IMR-90 (cell line): ENCODE measurements at regions not wholly inside any gene's neighbourhood (a gene's known extent, or its start where the extent isn't known, plus 50 kb on each side); places are given as distances from the start of the nearest gene placed in this dataset.

Source experiments
- ATAC-seq: fragments of 200-7000 bp; cut with Tn5 transposase; 2 replicates; pipeline ENCODE4 v1.9.1; 2020; ENCODE audit warnings: low read depth, mild to moderate bottlenecking, moderate library complexity
- BruUV-seq: library from RNA; stranded (reverse); fragments of 400-500 nt; replicated peaks from 2 replicates; lab custom pipeline; 2021; lab: Mats Ljungman, UMichigan
- CTCF ChIA-PET: fragments of 300-600 bp; formaldehyde crosslinking; extraction: SDS; loops from one replicate; lab custom pipeline; 2021; ENCODE audit warnings: antibody characterized with exemption; lab: Yijun Ruan, JAX
- POLR2A ChIA-PET: fragments of 300-600 bp; sonication (Branson Sonifier 250); formaldehyde crosslinking; loops from one replicate; lab custom pipeline; 2022; ENCODE audit warnings: antibody characterized with exemption; ENCODE audit not compliant: unreplicated experiment; lab: Charles Lee
- DNase-seq: peaks from one replicate; pipeline ENCODE4 v3.0.0; 2013
- H2AFZ ChIP-seq: replicated peaks from 2 replicates; pipeline ENCODE3; 2013; ENCODE audit warnings: low read length, mild to moderate bottlenecking; ENCODE audit not compliant: poor library complexity
- H2AK5ac ChIP-seq: 2 replicates; pipeline ENCODE4 v1.6.1; 2013; ENCODE audit warnings: low read depth, low read length, inconsistent platforms
- H2AK9ac ChIP-seq: replicated peaks from 2 replicates; pipeline ENCODE3; 2013; ENCODE audit warnings: mild to moderate bottlenecking, low read depth, low read length, moderate library complexity; ENCODE audit not compliant: poor library complexity
- H2BK120ac ChIP-seq: 2 replicates; pipeline ENCODE4 v1.6.1; 2013; ENCODE audit warnings: low read depth, low read length, inconsistent platforms
- H2BK15ac ChIP-seq: 3 replicates; pipeline ENCODE4 v1.6.1; 2013; ENCODE audit warnings: low read depth, low read length, inconsistent platforms
- H2BK20ac ChIP-seq: 2 replicates; pipeline ENCODE4 v1.6.1; 2013; ENCODE audit warnings: low read depth, mild to moderate bottlenecking, inconsistent platforms, low read length, moderate library complexity
- H2BK5ac ChIP-seq: 2 replicates; pipeline ENCODE4 v1.6.1; 2013; ENCODE audit warnings: mild to moderate bottlenecking, low read depth, low read length, inconsistent platforms; ENCODE audit not compliant: poor library complexity, severe bottlenecking
- H3K14ac ChIP-seq: replicated peaks from 2 replicates; pipeline ENCODE4 v1.6.1; 2013; ENCODE audit warnings: low read depth, low read length, inconsistent platforms
- H3K18ac ChIP-seq: 2 replicates; pipeline ENCODE4 v1.6.1; 2013; ENCODE audit warnings: low read depth, low read length, control low read depth
- H3K23ac ChIP-seq: 2 replicates; pipeline ENCODE4 v1.6.1; 2013; ENCODE audit warnings: low read depth, low read length, inconsistent platforms
- H3K27ac ChIP-seq: 2 replicates; pipeline ENCODE4 v1.5.1; 2013; ENCODE audit warnings: mild to moderate bottlenecking, control low read depth, low read length; ENCODE audit not compliant: insufficient read depth
- H3K27me3 ChIP-seq: 2 replicates; pipeline ENCODE4 v1.6.1; 2013; ENCODE audit warnings: low read length; ENCODE audit not compliant: control insufficient read depth, insufficient read depth
- H3K36me3 ChIP-seq: 2 replicates; pipeline ENCODE4 v1.6.1; 2013; ENCODE audit warnings: low read length, mixed read lengths; ENCODE audit not compliant: control insufficient read depth, insufficient read depth
- H3K4ac ChIP-seq: 2 replicates; pipeline ENCODE4 v1.6.1; 2013; ENCODE audit warnings: low read depth, low read length, inconsistent platforms
- H3K4me1 ChIP-seq: 2 replicates; pipeline ENCODE4 v1.6.1; 2013; ENCODE audit warnings: low read length, mixed read lengths; ENCODE audit not compliant: control insufficient read depth, insufficient read depth
- H3K4me2 ChIP-seq: 2 replicates; pipeline ENCODE4 v1.6.1; 2013; ENCODE audit warnings: low read depth, mild to moderate bottlenecking, control low read depth, low read length, moderate library complexity
- H3K4me3 ChIP-seq: 2 replicates; pipeline ENCODE4 v1.5.1; 2013; ENCODE audit warnings: low read depth, mild to moderate bottlenecking, control low read depth, low read length, moderate library complexity; ENCODE audit not compliant: insufficient read depth
- H3K56ac ChIP-seq: 2 replicates; pipeline ENCODE4 v1.6.1; 2013; ENCODE audit warnings: low read length, inconsistent platforms; ENCODE audit not compliant: insufficient read depth; ENCODE audit errors: extremely low read depth
- H3K79me1 ChIP-seq, 2 experiments: 2 replicates each; pipeline ENCODE4 v1.6.1; 2013; ENCODE audit warnings: low read length in 2 of 2, inconsistent platforms in 1 of 2, low read depth in 1 of 2
- H3K9ac ChIP-seq: 2 replicates; pipeline ENCODE4 v1.6.1; 2013; ENCODE audit warnings: low read depth, low read length, control low read depth
- H3K9me1 ChIP-seq: 2 replicates; pipeline ENCODE4 v1.6.1; 2013; ENCODE audit warnings: low read length, inconsistent platforms; ENCODE audit not compliant: insufficient read depth
- H3K9me3 ChIP-seq: 2 replicates; pipeline ENCODE4 v1.6.1; 2013; ENCODE audit warnings: low read length; ENCODE audit not compliant: control insufficient read depth, insufficient read depth
- H4K20me1 ChIP-seq: 2 replicates; pipeline ENCODE4 v1.6.1; 2013; ENCODE audit warnings: low read length, inconsistent platforms; ENCODE audit not compliant: insufficient read depth
- H4K5ac ChIP-seq: 2 replicates; pipeline ENCODE4 v1.6.1; 2013; ENCODE audit warnings: mild to moderate bottlenecking, low read depth, low read length, control low read depth
- H4K8ac ChIP-seq, 2 experiments: 2 replicates each; pipeline ENCODE4 v1.6.1; 2013; ENCODE audit warnings: low read depth in 2 of 2, low read length in 2 of 2, control low read depth in 1 of 2, inconsistent platforms in 1 of 2
- H4K91ac ChIP-seq: 2 replicates; pipeline ENCODE4 v1.6.1; 2013; ENCODE audit warnings: low read depth, low read length, inconsistent platforms; ENCODE audit not compliant: insufficient read depth
- CEBPB ChIP-seq: IDR thresholded peaks from 2 replicates; pipeline ENCODE4 v1.6.1; 2012; ENCODE audit warnings: low read depth, low read length, improper control_type of control experiment
- MAFK ChIP-seq: IDR thresholded peaks from 2 replicates; pipeline ENCODE4 v1.6.1; 2012; ENCODE audit warnings: low read depth, low read length, improper control_type of control experiment
- MXI1 ChIP-seq: IDR thresholded peaks from 2 replicates; pipeline ENCODE4 v1.6.1; 2012; ENCODE audit warnings: low read depth, mild to moderate bottlenecking, low read length, moderate library complexity, borderline replicate concordance
- NFE2L2 ChIP-seq: fragments of 150-350 bp; IDR thresholded peaks from 2 replicates; pipeline ENCODE4 v1.6.1; 2016; ENCODE audit warnings: low read depth, mild to moderate bottlenecking, low read length
- POLR2A ChIP-seq: IDR thresholded peaks from 2 replicates; pipeline ENCODE4 v1.6.1; 2012; ENCODE audit warnings: mild to moderate bottlenecking, low read depth, low read length
- RFX5 ChIP-seq: IDR thresholded peaks from 2 replicates; pipeline ENCODE4 v1.8.0; 2012; ENCODE audit warnings: low read depth, mild to moderate bottlenecking, low read length, moderate library complexity
- SMC3 ChIP-seq: fragments of 150-350 bp; IDR thresholded peaks from 2 replicates; pipeline ENCODE4 v1.6.1; 2016; ENCODE audit warnings: low read depth, mild to moderate bottlenecking, antibody characterized with exemption, low read length, moderate library complexity
- WGBS, 2 experiments: methylation state at CpG; one replicate each; pipeline versions ENCODE4 v1.1.5 to v1.1.7; 2013; ENCODE audit warnings: missing lambda C conversion rate in 2 of 2; ENCODE audit not compliant: insufficient read length in 1 of 2; ENCODE audit errors: extremely low coverage in 2 of 2; 5-methylcytosine and 5-hydroxymethylcytosine counted together
- dilution Hi-C: fragments of 300-500 bp; cut with HindIII; formaldehyde crosslinking; loops from one replicate; pipeline ENCODE4 v1.14.3; 2018; ENCODE audit warnings: low sequenced_read_pairs; ENCODE audit not compliant: unreplicated experiment
- in situ Hi-C: fragments of 300-500 bp; cut with MboI; formaldehyde crosslinking; loops from 3 replicates; pipeline ENCODE4 v1.14.3; 2019; ENCODE audit warnings: low sequenced_read_pairs, inconsistent platforms, mixed read lengths
- intact Hi-C: fragments of 100-400 bp; cut with micrococcal nuclease; formaldehyde crosslinking; loops from 2 replicates; pipeline ENCODE4 v1.10.0; 2022
- TF ChIP-seq, protein P1 (sequence below): conservative IDR thresholded peaks from 2 replicates; pipeline ENCODE4 v1.5.1; 2012; ENCODE audit warnings: mild to moderate bottlenecking, low read depth, low read length, improper control_type of control experiment

DNA sequence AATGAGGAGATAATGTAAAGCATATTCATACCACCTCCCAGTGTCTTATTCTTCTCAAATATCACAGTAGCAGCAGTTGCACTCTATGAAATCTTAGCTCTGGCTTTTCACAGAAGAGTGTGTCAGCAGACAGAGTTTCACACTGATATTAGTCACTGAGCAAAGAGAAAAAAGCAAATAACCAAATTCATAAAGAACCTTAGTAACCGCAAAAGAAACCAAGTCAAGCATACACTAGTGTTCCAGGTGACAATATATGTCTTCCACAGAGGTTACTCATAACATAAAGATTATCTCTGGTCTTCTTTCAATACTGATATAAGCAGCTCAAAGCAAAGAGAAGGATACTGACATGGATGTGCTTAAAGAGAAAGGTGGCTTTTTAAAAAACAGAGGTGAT, 181.7 kb upstream of the EDNRA start:
- Histone ChIP-seq H3K9ac (no peak overlapping the region), H3K9me3 (no peaks in the 10 kb centered on the region), H2BK5ac (no peak overlapping the region), H3K9me1 (no peaks in the 10 kb centered on the region), H4K5ac (no peak overlapping the region), H3K27ac (no peak overlapping the region), H3K4me2 (no peak overlapping the region), H3K14ac (no peak overlapping the region), H4K91ac (no peak overlapping the region), H3K23ac (no peak overlapping the region), H2AK9ac (no peak overlapping the region), H3K4ac (no peak overlapping the region), H3K56ac (no peak overlapping the region), H2BK20ac (no peak overlapping the region), H3K27me3 (no peaks in the 10 kb centered on the region), H3K79me1 (no peaks in the 10 kb centered on the region), H2BK15ac (no peak overlapping the region), H3K18ac (no peak overlapping the region), H3K4me1 (no peaks in the 10 kb centered on the region), H2AK5ac (no peak overlapping the region), H2AFZ (no peak overlapping the region), H4K8ac (no peak overlapping the region), H3K4me3 (no peak overlapping the region), H4K20me1 (no peaks in the 10 kb centered on the region), H2BK120ac (no peak overlapping the region), H3K36me3 (no peaks in the 10 kb centered on the region)
- ATAC-seq (peak; percentile 40; the same call in 1 of the 2 replicates), DNase-seq (no peak)
- dilution Hi-C loops, result no loop called here
- intact Hi-C loops, result no loop called here
- BruUV-seq, result no TSS peak
- ChIA-PET POLR2A (no interaction called here), CTCF (interaction anchor here (0.7 kb wide), 1 partner anchor 10 kb away, joined by 3 read pairs; no protein-coding TSS in a partner anchor)
- no CpG with 5 or more reads among the region's 1 CpG for WGBS, 2 experiments
- in situ Hi-C loops, result no loop called here
- no peak for TF ChIP-seq MXI1
- no peak for TF ChIP-seq NFE2L2
- TF ChIP-seq SMC3, result no peak
- TF ChIP-seq MAFK, result no peak
- no peak for TF ChIP-seq CEBPB
- TF ChIP-seq, protein P1, sequence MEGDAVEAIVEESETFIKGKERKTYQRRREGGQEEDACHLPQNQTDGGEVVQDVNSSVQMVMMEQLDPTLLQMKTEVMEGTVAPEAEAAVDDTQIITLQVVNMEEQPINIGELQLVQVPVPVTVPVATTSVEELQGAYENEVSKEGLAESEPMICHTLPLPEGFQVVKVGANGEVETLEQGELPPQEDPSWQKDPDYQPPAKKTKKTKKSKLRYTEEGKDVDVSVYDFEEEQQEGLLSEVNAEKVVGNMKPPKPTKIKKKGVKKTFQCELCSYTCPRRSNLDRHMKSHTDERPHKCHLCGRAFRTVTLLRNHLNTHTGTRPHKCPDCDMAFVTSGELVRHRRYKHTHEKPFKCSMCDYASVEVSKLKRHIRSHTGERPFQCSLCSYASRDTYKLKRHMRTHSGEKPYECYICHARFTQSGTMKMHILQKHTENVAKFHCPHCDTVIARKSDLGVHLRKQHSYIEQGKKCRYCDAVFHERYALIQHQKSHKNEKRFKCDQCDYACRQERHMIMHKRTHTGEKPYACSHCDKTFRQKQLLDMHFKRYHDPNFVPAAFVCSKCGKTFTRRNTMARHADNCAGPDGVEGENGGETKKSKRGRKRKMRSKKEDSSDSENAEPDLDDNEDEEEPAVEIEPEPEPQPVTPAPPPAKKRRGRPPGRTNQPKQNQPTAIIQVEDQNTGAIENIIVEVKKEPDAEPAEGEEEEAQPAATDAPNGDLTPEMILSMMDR, result no peak
- TF ChIP-seq RFX5, result no peak
- no peak for TF ChIP-seq POLR2A
